Spleen (tissue), 11 donors: ENCODE measurements at regions not wholly inside any gene's neighbourhood (a gene's known extent, or its start where the extent isn't known, plus 50 kb on each side); places are given as distances from the start of the nearest gene placed in this dataset.

Experiments
- DNase-seq: peaks from one replicate; pipeline ENCODE4 v3.0.0-alpha.2; 2020
- H3K27ac ChIP-seq, 8 donors: fragments of 200-600 bp; sonication (generic) in 7 of 8; 1 replicate in 4 of 8; 2 replicates in 4 of 8; pipeline versions ENCODE4 v1.5.0 to v1.8.0; 2016 to 2021; ENCODE audit warnings: inconsistent platforms in 4 of 8, mild to moderate bottlenecking in 4 of 8, moderate library complexity in 1 of 8
- H3K27me3 ChIP-seq, 7 donors: fragments of 200-600 bp; sonication (generic) in 6 of 7; replicated peaks in 1 of 7; 1 replicate in 4 of 7; 2 replicates in 3 of 7; pipeline versions ENCODE4 v1.5.0 to v1.8.0; 2016 to 2021; ENCODE audit warnings: inconsistent platforms in 3 of 7, mild to moderate bottlenecking in 1 of 7
- H3K36me3 ChIP-seq, 6 donors: fragments of 200-600 bp; sonication (generic) in 5 of 6; 1 replicate in 4 of 6; 2 replicates in 2 of 6; pipeline versions ENCODE4 v1.5.0 to v1.8.0; 2016 to 2021; ENCODE audit warnings: inconsistent platforms in 2 of 6
- H3K4me1 ChIP-seq, 6 donors: fragments of 200-600 bp; sonication (generic) in 5 of 6; 1 replicate in 3 of 6; 2 replicates in 3 of 6; pipeline versions ENCODE4 v1.5.0 to v1.8.0; 2016 to 2021; ENCODE audit warnings: inconsistent platforms in 3 of 6
- H3K4me3 ChIP-seq, 8 donors: fragments of 200-600 bp; sonication (generic) in 7 of 8; 1 replicate in 4 of 8; 2 replicates in 4 of 8; pipeline versions ENCODE4 v1.5.0 to v1.8.0; 2016 to 2021; ENCODE audit warnings: inconsistent platforms in 4 of 8, mild to moderate bottlenecking in 4 of 8, moderate library complexity in 2 of 8
- H3K9me3 ChIP-seq, 8 donors: fragments of 200-600 bp; sonication (generic) in 7 of 8; 1 replicate in 4 of 8; 2 replicates in 4 of 8; pipeline versions ENCODE4 v1.5.0 to v1.8.0; 2016 to 2021; ENCODE audit warnings: inconsistent platforms in 4 of 8
- POLR2A ChIP-seq, 3 donors: fragments of 450-650 bp; IDR thresholded peaks; one replicate each; pipeline ENCODE4 v1.5.1; 2017; ENCODE audit warnings: antibody characterized with exemption in 3 of 3, mild to moderate bottlenecking in 1 of 3
- POLR2AphosphoS5 ChIP-seq, 3 donors: sonication (generic); formaldehyde crosslinking; IDR thresholded peaks; one replicate each; pipeline ENCODE4 v1.5.1; 2017; ENCODE audit warnings: antibody characterized with exemption in 3 of 3
- WGBS, 5 donors: extraction: QIAGEN DNeasy Blood & Tissue Kit in 3 of 5; methylation state at CpG; one replicate each; pipeline versions ENCODE4 v1.1.5 to v1.1.7; 2013 to 2018; 5-methylcytosine and 5-hydroxymethylcytosine counted together
- intact Hi-C: fragments of 100-400 bp; cut with DNase I; formaldehyde crosslinking; loops from one replicate; pipeline ENCODE4 v1.15.0; 2023; ENCODE audit warnings: low total_unique reads
- TF ChIP-seq, protein P1 (sequence below), 11 experiments: fragments of 200-600 bp in 7 of 11; fragments of 450-650 bp in 4 of 11; sonication (generic) in 4 of 11; IDR thresholded peaks in 8 of 11; conservative IDR thresholded peaks in 3 of 11; 1 replicate in 7 of 11; 2 replicates in 4 of 11; pipeline versions ENCODE4 v1.4.0 to v1.8.0; 2016 to 2021; ENCODE audit warnings: antibody characterized with exemption in 11 of 11, inconsistent platforms in 4 of 11, mild to moderate bottlenecking in 1 of 11
- donor health status: healthy with polysubstance abuse.
- donor health status: DM: no; HTN: no; CAD: no; lungs with moderate emphysema.
- donor health status: DM: no; HTN: no; CAD: no.
- donor health status: Bipolar disorder and iron deficiency.
- donor health status: healthy.
- donor health status: DM: no; HTN: no; CAD: no.
- donor health status: DM: yes; HTN: yes; CAD: no.

DNA sequence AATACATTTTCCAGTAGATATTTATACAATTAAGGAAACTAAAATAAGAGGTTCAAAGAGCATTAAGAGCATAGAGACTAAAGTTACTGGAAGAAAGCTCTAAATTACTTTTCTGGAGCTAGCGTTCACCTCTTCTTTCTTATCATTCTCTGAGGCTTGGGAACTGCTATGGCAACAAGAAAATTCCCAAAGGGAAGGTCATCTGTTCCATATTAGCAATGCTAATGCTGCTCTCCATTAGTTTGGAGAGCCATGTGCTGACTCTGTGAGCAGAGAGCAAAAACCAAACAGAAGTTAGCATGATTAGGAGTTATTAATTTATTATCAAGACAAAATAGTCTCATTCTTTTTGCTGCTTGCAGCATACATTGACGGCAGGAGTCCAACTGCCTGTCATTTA lies 143.1 kb upstream of the SLC16A7 start:
- intact Hi-C loops, result no loop called here
- WGBS, 5 donors, result 78 to 88% (median 84%) methylated on average over 2 of the region's 2 CpGs
- Histone ChIP-seq H3K27ac (no peak overlapping the region), H3K4me1 (no peaks in the 10 kb centered on the region), H3K36me3 (no peaks in the 10 kb centered on the region), H3K27me3 (no peaks in the 10 kb centered on the region), H3K9me3 (peaks cover 0 to 4% (median 0%) of the 10 kb centered on the region in 8 donors), H3K4me3 (no peak overlapping the region)
- no peak for TF ChIP-seq POLR2AphosphoS5 (IDR thresholded peaks at IDR 0.05)
- TF ChIP-seq, protein P1, sequence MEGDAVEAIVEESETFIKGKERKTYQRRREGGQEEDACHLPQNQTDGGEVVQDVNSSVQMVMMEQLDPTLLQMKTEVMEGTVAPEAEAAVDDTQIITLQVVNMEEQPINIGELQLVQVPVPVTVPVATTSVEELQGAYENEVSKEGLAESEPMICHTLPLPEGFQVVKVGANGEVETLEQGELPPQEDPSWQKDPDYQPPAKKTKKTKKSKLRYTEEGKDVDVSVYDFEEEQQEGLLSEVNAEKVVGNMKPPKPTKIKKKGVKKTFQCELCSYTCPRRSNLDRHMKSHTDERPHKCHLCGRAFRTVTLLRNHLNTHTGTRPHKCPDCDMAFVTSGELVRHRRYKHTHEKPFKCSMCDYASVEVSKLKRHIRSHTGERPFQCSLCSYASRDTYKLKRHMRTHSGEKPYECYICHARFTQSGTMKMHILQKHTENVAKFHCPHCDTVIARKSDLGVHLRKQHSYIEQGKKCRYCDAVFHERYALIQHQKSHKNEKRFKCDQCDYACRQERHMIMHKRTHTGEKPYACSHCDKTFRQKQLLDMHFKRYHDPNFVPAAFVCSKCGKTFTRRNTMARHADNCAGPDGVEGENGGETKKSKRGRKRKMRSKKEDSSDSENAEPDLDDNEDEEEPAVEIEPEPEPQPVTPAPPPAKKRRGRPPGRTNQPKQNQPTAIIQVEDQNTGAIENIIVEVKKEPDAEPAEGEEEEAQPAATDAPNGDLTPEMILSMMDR (IDR thresholded peaks at IDR 0.05 in 8 of 11, conservative IDR thresholded peaks at IDR 0.05 in 3 of 11), result no peak
- no peak for DNase-seq

DNA sequence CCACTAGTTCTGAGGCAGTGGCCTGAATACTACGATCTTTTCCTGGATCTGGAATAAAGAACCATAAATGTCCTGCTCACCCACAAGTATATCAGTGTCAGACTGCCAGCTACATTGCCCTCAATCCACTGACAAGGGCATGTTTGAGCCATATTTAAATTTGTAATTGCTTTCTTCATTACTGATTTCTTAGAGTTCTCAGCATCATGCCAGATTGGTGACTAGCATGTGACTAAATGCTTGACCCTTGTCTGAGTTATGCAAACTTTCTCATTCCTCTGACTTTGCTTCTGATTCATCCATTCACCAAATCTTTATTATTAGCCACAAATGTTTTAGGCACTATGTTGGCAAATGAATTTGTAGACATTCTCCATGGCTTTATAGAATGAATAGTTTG lies 143.6 kb upstream of the SLC16A7 start:
- 64 to 94% (median 75%) methylated on average over 1 of the region's 1 CpG for WGBS, 5 donors
- peaks cover 0 to 4% (median 0%) of the 10 kb centered on the region in 8 donors for H3K9me3 ChIP-seq
- no peaks in the 10 kb centered on the region for H3K27me3 ChIP-seq
- intact Hi-C loops, result no loop called here
- TF ChIP-seq, protein P1 (IDR thresholded peaks at IDR 0.05 in 8 of 11, conservative IDR thresholded peaks at IDR 0.05 in 3 of 11), result no peak
- TF ChIP-seq POLR2A (IDR thresholded peaks at IDR 0.05), result no peak
- no peak for TF ChIP-seq POLR2AphosphoS5 (IDR thresholded peaks at IDR 0.05)
- H3K27ac ChIP-seq, result no peak overlapping the region
- H3K4me1 ChIP-seq, result no peaks in the 10 kb centered on the region
- no peak overlapping the region for H3K4me3 ChIP-seq
- H3K36me3 ChIP-seq, result no peaks in the 10 kb centered on the region
- DNase-seq, result no peak

- DNase-seq, result no peak
- H3K4me3 ChIP-seq, result no peak overlapping the region
- no peak overlapping the region for H3K27ac ChIP-seq
- TF ChIP-seq POLR2A (IDR thresholded peaks at IDR 0.05), result no peak
- TF ChIP-seq POLR2AphosphoS5 (IDR thresholded peaks at IDR 0.05), result no peak
- TF ChIP-seq, protein P1 (IDR thresholded peaks at IDR 0.05 in 8 of 11, conservative IDR thresholded peaks at IDR 0.05 in 3 of 11), result no peak
- no peaks in the 10 kb centered on the region for H3K36me3 ChIP-seq
- WGBS, 5 donors, result 59 to 98% (median 83%) methylated on average over 3 of the region's 3 CpGs
- H3K4me1 ChIP-seq, result no peaks in the 10 kb centered on the region
- intact Hi-C loops, result no loop called here
- H3K27me3 ChIP-seq, result no peaks in the 10 kb centered on the region
- H3K9me3 ChIP-seq, result peaks cover 0 to 12% (median 10%) of the 10 kb centered on the region in 8 donors
Observed at GRCh38 chr12:59446116-59446515, 149.7 kb upstream of the SLC16A7 start.

DNA sequence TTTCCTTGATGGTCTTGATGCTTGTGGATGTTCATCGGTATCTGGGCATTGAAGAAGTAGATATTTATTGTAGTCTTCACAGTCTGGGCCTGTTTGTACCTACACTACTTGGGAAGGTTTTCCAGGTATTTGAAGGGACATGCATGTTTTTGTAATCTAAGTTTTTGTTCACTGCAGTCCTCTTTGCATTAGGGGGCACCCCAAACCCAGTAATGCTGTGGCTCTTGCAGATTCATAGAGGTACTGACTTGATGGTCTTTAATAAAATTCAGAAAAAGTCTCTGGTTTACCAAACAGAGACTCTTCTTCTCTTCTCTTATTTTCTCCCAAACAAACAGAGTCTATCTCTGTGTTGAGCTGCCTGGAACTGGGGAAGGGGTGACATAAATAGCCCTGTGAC lies 150.9 kb upstream of the SLC16A7 start:
- 92 to 100% (median 97%) methylated on average over 1 of the region's 1 CpG for WGBS, 5 donors
- Histone ChIP-seq H3K4me3 (no peak overlapping the region), H3K27me3 (no peaks in the 10 kb centered on the region), H3K36me3 (no peaks in the 10 kb centered on the region), H3K27ac (no peak overlapping the region), H3K4me1 (no peaks in the 10 kb centered on the region), H3K9me3 (peaks cover 0 to 24% (median 22%) of the 10 kb centered on the region in 8 donors)
- no peak for DNase-seq
- intact Hi-C loops, result no loop called here
- TF ChIP-seq, protein P1 (IDR thresholded peaks at IDR 0.05 in 8 of 11, conservative IDR thresholded peaks at IDR 0.05 in 3 of 11), result peak in 4 of 11 experiments; percentile 12 to 38 (median 18)
- no peak for TF ChIP-seq POLR2A (IDR thresholded peaks at IDR 0.05)
- no peak for TF ChIP-seq POLR2AphosphoS5 (IDR thresholded peaks at IDR 0.05)
